Mucosa of descending colon (tissue), 3 donors: ENCODE measurements at regions not wholly inside any gene's neighbourhood (a gene's known extent, or its start where the extent isn't known, plus 50 kb on each side); places are given as distances from the start of the nearest gene placed in this dataset.
A peak's percentile ranks its signal among the peaks of the same experiment; 100 is the strongest.

Experiments used
- ATAC-seq: fragments of 200-7000 bp; cut with Tn5 transposase; one replicate; pipeline ENCODE4 v1.9.1; 2020; ENCODE audit warnings: mild to moderate bottlenecking, moderate library complexity
- DNase-seq, 3 donors: peaks; one replicate each; pipeline ENCODE4 v3.0.0-alpha.2; 2020
- H3K36me3 ChIP-seq: fragments of 200-600 bp; one replicate; pipeline ENCODE4 v1.8.0; 2021; ENCODE audit warnings: low read depth, mild to moderate bottlenecking
- H3K4me1 ChIP-seq: fragments of 200-600 bp; one replicate; pipeline ENCODE4 v1.8.0; 2021; ENCODE audit warnings: low read depth, mild to moderate bottlenecking
- H3K4me3 ChIP-seq: fragments of 200-600 bp; one replicate; pipeline ENCODE4 v1.8.0; 2021; ENCODE audit warnings: mild to moderate bottlenecking
- H3K9me3 ChIP-seq: fragments of 200-600 bp; one replicate; pipeline ENCODE4 v1.8.0; 2021; ENCODE audit warnings: mild to moderate bottlenecking
- CTCF ChIP-seq: fragments of 200-600 bp; IDR thresholded peaks from one replicate; pipeline ENCODE4 v1.8.0; 2022; ENCODE audit warnings: antibody characterized with exemption, mild to moderate bottlenecking
- intact Hi-C, 2 donors: fragments of 100-400 bp; cut with DNase I in 1 of 2; cut with micrococcal nuclease in 1 of 2; formaldehyde crosslinking; loops; one replicate each; pipeline versions ENCODE4 v1.11.0 to v1.11.1; 2022; cut with DNase I, micrococcal nuclease
- donor health status: DM: no; HTN: no; CAD: no; lungs with moderate emphysema.
- donor health status: DM: no; HTN: no; CAD: no.
- donor health status: DM: no; HTN: yes; CAD: no.

DNA sequence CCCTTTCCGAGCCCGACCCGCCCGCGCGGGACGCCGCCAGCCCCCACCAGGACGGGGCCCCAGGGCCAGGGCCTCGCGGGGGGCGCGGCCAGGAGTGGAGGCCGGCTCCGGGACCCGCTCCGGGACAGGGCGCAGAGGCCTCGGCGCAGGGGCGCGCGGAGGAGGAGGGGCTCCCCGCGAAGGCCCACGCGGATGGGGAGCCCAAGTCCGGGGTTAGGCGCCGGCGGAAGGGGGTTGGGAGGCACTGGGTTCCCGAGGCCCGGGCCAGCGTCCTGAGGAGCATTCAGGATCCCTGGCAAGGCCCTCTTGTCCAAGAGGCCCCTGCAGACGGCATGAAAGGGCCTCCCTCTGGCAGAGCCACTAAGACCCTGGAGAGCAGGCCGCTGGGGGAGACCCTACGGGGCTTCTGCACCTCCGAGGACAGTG is 57.8 kb upstream of the CIBAR2 start:
- intact Hi-C loops, result no loop called here
- no peaks in the 10 kb centered on the region for H3K9me3 ChIP-seq
- H3K36me3 ChIP-seq, result no peaks in the 10 kb centered on the region
- ATAC-seq, result no peak
- H3K4me3 ChIP-seq, result no peak overlapping the region
- no peak for TF ChIP-seq CTCF
- DNase-seq, result peak in 1 of 3 donors; percentile 47
- H3K4me1 ChIP-seq, result peaks cover 6% of the 10 kb centered on the region

DNA sequence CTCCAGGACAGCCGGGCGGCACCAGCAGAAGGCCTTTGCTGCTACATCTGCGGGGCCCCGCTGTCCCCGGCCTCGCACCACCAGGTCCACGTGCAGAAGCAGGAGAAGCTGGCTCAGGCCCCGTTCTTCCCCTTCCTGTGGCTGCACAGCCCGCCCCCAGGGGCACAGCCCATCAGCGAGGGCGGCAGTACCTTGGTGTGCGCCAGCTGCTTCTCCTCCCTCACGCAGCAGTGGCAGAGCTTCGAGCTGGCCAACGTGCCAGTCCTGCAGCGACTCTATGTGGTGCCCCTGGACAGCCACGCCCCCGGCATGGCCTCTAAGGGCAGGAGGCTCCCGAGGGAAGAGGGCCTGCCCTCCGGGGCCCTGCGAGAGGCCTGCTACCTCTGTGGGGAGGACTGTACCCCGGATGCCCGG is 58.3 kb upstream of the CIBAR2 start:
- intact Hi-C loops, result no loop called here
- Histone ChIP-seq H3K9me3 (no peaks in the 10 kb centered on the region), H3K4me3 (no peak overlapping the region), H3K4me1 (peaks cover 6% of the 10 kb centered on the region), H3K36me3 (no peaks in the 10 kb centered on the region)
- DNase-seq (peak in 1 of 3 donors; percentile 42), ATAC-seq (no peak)
- TF ChIP-seq CTCF, result no peak

DNA sequence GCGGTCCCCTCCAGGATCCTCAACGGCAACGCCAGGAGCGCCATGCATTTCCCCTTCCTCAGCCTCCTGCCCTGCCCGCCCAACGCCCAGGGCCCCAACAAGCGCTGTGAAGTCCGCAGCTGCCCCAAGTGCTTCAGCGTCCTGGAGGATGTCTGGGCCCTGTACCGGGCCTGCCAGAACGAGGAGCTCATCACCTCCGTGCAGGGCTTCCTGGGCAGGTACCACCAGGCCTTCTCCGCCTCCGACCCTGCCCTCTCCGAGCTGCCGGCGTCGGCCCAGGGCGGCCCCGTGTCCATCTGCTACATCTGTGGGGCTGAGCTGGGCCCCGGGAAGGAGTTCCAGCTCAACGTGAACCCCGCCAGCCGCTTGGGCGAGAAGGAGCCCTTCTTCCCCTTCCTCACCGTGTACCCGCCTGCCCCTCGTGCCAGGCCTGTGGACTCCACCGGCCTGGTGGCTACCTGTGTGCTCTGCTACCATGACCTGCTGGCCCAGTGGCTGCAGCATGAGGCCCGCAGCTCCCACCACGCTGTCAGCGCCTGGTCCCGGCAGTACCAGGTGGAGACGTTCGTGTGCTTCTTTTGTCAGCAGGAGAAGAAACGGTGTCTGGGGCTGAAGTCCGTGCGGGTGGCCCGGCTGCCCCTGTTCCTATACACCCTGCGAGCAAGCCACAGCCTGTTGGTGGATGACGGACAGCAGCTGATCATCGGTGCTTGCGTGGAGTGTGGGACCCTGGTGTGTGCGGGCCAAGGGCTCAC is 58.9 kb upstream of the CIBAR2 start:
- ATAC-seq (no peak), DNase-seq (peak in 1 of 3 donors; percentile 41)
- Histone ChIP-seq H3K4me3 (no peak overlapping the region), H3K9me3 (no peaks in the 10 kb centered on the region), H3K36me3 (no peaks in the 10 kb centered on the region), H3K4me1 (peaks cover 6% of the 10 kb centered on the region)
- TF ChIP-seq CTCF, result no peak
- intact Hi-C loops, result no loop called here

GRCh38 chr16:85171759-85172454 is 59.6 kb upstream of the CIBAR2 start:
- DNase-seq (peak in 1 of 3 donors; percentile 36), ATAC-seq (no peak)
- intact Hi-C loops, result no loop called here

GRCh38 chr16:85172455-85173145 is 60.3 kb upstream of the CIBAR2 start:
- intact Hi-C loops, result no loop called here
- Histone ChIP-seq H3K4me1 (peaks cover 6% of the 10 kb centered on the region), H3K36me3 (no peaks in the 10 kb centered on the region), H3K9me3 (no peaks in the 10 kb centered on the region), H3K4me3 (no peak overlapping the region)
- DNase-seq (peak in 2 of 3 donors; percentile 43 to 50), ATAC-seq (peak; percentile 38)
- TF ChIP-seq CTCF, result no peak

More at GRCh38 chr16:85171759-85172454, 59.6 kb upstream of the CIBAR2 start:
- Histone ChIP-seq H3K9me3 (no peaks in the 10 kb centered on the region), H3K4me1 (peaks cover 6% of the 10 kb centered on the region), H3K36me3 (no peaks in the 10 kb centered on the region), H3K4me3 (no peak overlapping the region)
- TF ChIP-seq CTCF, result no peak
